Trophoblast cell (in vitro differentiated cells and primary cell): ENCODE measurements at regions not wholly inside any gene's neighbourhood (a gene's known extent, or its start where the extent isn't known, plus 50 kb on each side); places are given as distances from the start of the nearest gene placed in this dataset.
A peak's percentile ranks its signal among the peaks of the same experiment; 100 is the strongest.

Experiments used
- DNase-seq, 2 donors: peaks; one replicate each; pipeline ENCODE4 v3.0.0-alpha.2; 2016
- H2AFZ ChIP-seq: 2 replicates; pipeline ENCODE4 v1.6.1; 2013; ENCODE audit warnings: low read length, moderate library complexity, mild to moderate bottlenecking; ENCODE audit not compliant: insufficient read depth, poor library complexity
- H2AK5ac ChIP-seq: 2 replicates; pipeline ENCODE4 v1.6.1; 2013; ENCODE audit warnings: mild to moderate bottlenecking, low read length
- H2BK120ac ChIP-seq: 2 replicates; pipeline ENCODE4 v1.6.1; 2013; ENCODE audit warnings: low read length, mild to moderate bottlenecking, moderate library complexity; ENCODE audit not compliant: insufficient read depth, poor library complexity
- H2BK12ac ChIP-seq: 2 replicates; pipeline ENCODE4 v1.6.1; 2013; ENCODE audit warnings: mild to moderate bottlenecking, low read length, moderate library complexity
- H2BK5ac ChIP-seq: 2 replicates; pipeline ENCODE4 v1.6.1; 2013; ENCODE audit warnings: low read length, low read depth, moderate library complexity, mild to moderate bottlenecking; ENCODE audit not compliant: poor library complexity
- H3K14ac ChIP-seq: 2 replicates; pipeline ENCODE4 v1.6.1; 2013; ENCODE audit warnings: mild to moderate bottlenecking, low read length
- H3K18ac ChIP-seq: 2 replicates; pipeline ENCODE4 v1.6.1; 2013; ENCODE audit warnings: mild to moderate bottlenecking, low read length
- H3K23ac ChIP-seq: 2 replicates; pipeline ENCODE4 v1.6.1; 2013; ENCODE audit warnings: low read length
- H3K27ac ChIP-seq: 2 replicates; pipeline ENCODE4 v1.5.1; 2013; ENCODE audit warnings: low read depth, mild to moderate bottlenecking, inconsistent platforms, low read length, moderate library complexity
- H3K27me3 ChIP-seq: 2 replicates; pipeline ENCODE4 v1.6.1; 2013; ENCODE audit warnings: inconsistent platforms, mild to moderate bottlenecking, low read length, moderate library complexity; ENCODE audit not compliant: insufficient read depth
- H3K36me3 ChIP-seq, 2 experiments: 1 replicate in 1 of 2; 2 replicates in 1 of 2; pipeline ENCODE4 v1.6.1; 2013; ENCODE audit warnings: low read length in 2 of 2, mild to moderate bottlenecking in 2 of 2, moderate library complexity in 1 of 2; ENCODE audit not compliant: insufficient read depth in 2 of 2, control insufficient read depth in 1 of 2
- H3K4ac ChIP-seq: 2 replicates; pipeline ENCODE4 v1.6.1; 2013; ENCODE audit warnings: low read depth, mild to moderate bottlenecking, low read length, moderate library complexity
- H3K4me1 ChIP-seq, 2 experiments: 1 replicate in 1 of 2; 2 replicates in 1 of 2; pipeline ENCODE4 v1.6.1; 2013; ENCODE audit warnings: low read length in 2 of 2, mild to moderate bottlenecking in 2 of 2, moderate library complexity in 1 of 2; ENCODE audit not compliant: insufficient read depth in 2 of 2, control insufficient read depth in 1 of 2
- H3K4me2 ChIP-seq: 2 replicates; pipeline ENCODE4 v1.6.1; 2013; ENCODE audit warnings: inconsistent platforms, mild to moderate bottlenecking, low read length, moderate library complexity
- H3K4me3 ChIP-seq: 2 replicates; pipeline ENCODE4 v1.5.1; 2013; ENCODE audit warnings: mild to moderate bottlenecking, low read depth, low read length, inconsistent platforms
- H3K79me1 ChIP-seq: one replicate; pipeline ENCODE4 v1.6.1; 2013; ENCODE audit warnings: low read length
- H3K79me2 ChIP-seq: 2 replicates; pipeline ENCODE4 v1.6.1; 2013; ENCODE audit warnings: low read length, mild to moderate bottlenecking; ENCODE audit not compliant: control insufficient read depth, insufficient read depth, poor library complexity
- H3K9ac ChIP-seq: 2 replicates; pipeline ENCODE4 v1.6.1; 2013; ENCODE audit warnings: mild to moderate bottlenecking, low read length
- H3K9me3 ChIP-seq: 2 replicates; pipeline ENCODE4 v1.6.1; 2013; ENCODE audit warnings: low read depth, mild to moderate bottlenecking, control low read depth, inconsistent platforms, low read length; ENCODE audit not compliant: insufficient read depth
- H4K12ac ChIP-seq: 2 replicates; pipeline ENCODE4 v1.6.1; 2013; ENCODE audit warnings: low read depth, mild to moderate bottlenecking, low read length, moderate library complexity
- H4K8ac ChIP-seq: 2 replicates; pipeline ENCODE4 v1.6.1; 2013; ENCODE audit warnings: low read depth, mild to moderate bottlenecking, low read length, moderate library complexity
- H4K91ac ChIP-seq: one replicate; pipeline ENCODE4 v1.6.1; 2013; ENCODE audit warnings: low read depth, mild to moderate bottlenecking, low read length, moderate library complexity
- WGBS: extraction: QIAGEN DNeasy Blood & Tissue Kit; methylation state at CpG from one replicate; pipeline ENCODE4 v1.1.7; 2013; ENCODE audit warnings: missing lambda C conversion rate; ENCODE audit not compliant: insufficient read length, insufficient coverage; ENCODE audit errors: extremely low coverage; 5-methylcytosine and 5-hydroxymethylcytosine counted together

DNA sequence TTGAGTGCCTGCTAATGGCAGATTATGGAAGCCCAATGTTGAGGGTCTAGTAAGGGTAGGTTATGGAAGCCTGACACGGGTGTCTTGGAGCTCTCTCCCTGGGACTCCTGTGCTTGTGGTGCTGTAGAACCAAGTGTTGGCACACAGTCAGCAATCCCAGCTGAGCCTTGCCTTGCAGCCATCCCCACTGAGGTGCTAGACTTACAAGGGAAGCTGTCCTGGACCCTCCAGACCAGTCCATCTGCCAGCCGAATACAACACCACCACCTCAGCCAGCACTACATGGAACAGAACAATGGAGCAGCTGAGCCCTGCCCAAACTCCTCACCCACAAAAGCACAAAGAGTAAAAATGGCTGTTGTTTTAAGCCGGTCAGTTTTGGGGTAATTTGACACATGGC lies 90.5 kb upstream of the DNAH5 start:
- Histone ChIP-seq H3K4me2 (no peak overlapping the region), H3K4me1 (peaks cover 24 to 38% of the 10 kb centered on the region in 2 experiments), H3K14ac (peak overlapping the region; percentile 97), H3K79me1 (peaks cover 36% of the 10 kb centered on the region), H2AK5ac (peak overlapping the region; percentile 49), H3K36me3 (no peaks in the 10 kb centered on the region), H4K8ac (peak overlapping the region; percentile 81), H4K12ac (peak overlapping the region; percentile 51), H4K91ac (peak overlapping the region; percentile 91), H3K9ac (no peak overlapping the region), H2BK12ac (peak overlapping the region; percentile 96), H3K4ac (peak overlapping the region; percentile 87), H2BK5ac (peak overlapping the region; percentile 94), H2BK120ac (peak overlapping the region; percentile 93), H3K23ac (no peak overlapping the region), H3K4me3 (no peak overlapping the region), H3K27me3 (no peaks in the 10 kb centered on the region), H2AFZ (peak overlapping the region; percentile 80), H3K18ac (peak overlapping the region; percentile 94), H3K27ac (peak overlapping the region; percentile 96), H3K9me3 (no peaks in the 10 kb centered on the region), H3K79me2 (peaks cover 4% of the 10 kb centered on the region)
- WGBS: no CpG with 5 or more reads among the region's 3 CpGs
- no peak for DNase-seq

GRCh38 chr5:14032918-14033317 lies 88.4 kb upstream of the DNAH5 start:
- H3K36me3 ChIP-seq: no peaks in the 10 kb centered on the region
- no peak overlapping the region for H2AFZ ChIP-seq
- no peak overlapping the region for H3K4me3 ChIP-seq
- no peak overlapping the region for H3K9ac ChIP-seq
- H3K79me2 ChIP-seq: peaks cover 4% of the 10 kb centered on the region
- no CpG with 5 or more reads among the region's 3 CpGs for WGBS
- H4K12ac ChIP-seq: no peak overlapping the region
- peaks cover 17 to 28% of the 10 kb centered on the region in 2 experiments for H3K4me1 ChIP-seq
- H3K27me3 ChIP-seq: no peaks in the 10 kb centered on the region
- no peak overlapping the region for H4K91ac ChIP-seq
- no peak overlapping the region for H3K4me2 ChIP-seq
- H2BK5ac ChIP-seq: no peak overlapping the region
- peaks cover 24% of the 10 kb centered on the region for H3K79me1 ChIP-seq
- no peak overlapping the region for H4K8ac ChIP-seq
- no peak overlapping the region for H3K27ac ChIP-seq
- no peak overlapping the region for H3K4ac ChIP-seq
- H3K23ac ChIP-seq: no peak overlapping the region
- no peaks in the 10 kb centered on the region for H3K9me3 ChIP-seq
- H2BK12ac ChIP-seq: peak overlapping the region; percentile 26
- no peak for DNase-seq
- peak overlapping the region; percentile 22 for H2AK5ac ChIP-seq
- no peak overlapping the region for H2BK120ac ChIP-seq
- no peak overlapping the region for H3K18ac ChIP-seq
- no peak overlapping the region for H3K14ac ChIP-seq

DNA sequence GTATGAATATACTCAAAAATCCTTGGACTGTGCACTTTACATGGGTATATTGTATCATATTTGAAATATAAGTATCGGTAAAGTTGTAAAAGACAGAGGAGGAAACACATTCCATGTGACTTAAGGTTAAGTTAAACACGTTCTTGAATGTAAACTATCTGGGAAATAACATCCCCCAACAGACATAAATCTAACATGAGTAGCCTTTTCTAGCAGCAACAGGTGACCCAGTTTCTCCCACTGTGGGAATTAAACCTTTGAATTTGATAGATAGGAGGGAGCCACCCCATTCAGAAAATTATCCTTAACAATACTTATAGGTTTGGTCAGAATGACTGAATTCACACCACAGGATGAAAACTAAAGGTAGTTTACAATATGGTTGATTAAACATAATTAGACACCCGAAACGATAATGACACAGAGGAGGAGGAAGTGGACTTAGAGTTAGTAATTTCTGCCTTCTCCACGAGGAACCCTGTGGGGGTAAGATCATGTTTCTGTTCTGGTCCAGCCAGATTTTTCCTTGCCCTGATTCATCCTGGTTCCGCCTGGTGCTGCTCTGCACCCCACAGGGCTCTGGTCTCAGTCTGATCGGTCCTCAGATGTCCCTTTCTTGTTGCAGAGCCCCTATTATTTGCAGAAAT lies 84.6 kb upstream of the DNAH5 start:
- H3K27ac ChIP-seq: no peak overlapping the region
- H4K91ac ChIP-seq: no peak overlapping the region
- no CpG with 5 or more reads among the region's 7 CpGs for WGBS
- H3K36me3 ChIP-seq: no peaks in the 10 kb centered on the region
- H3K9ac ChIP-seq: no peak overlapping the region
- no peak overlapping the region for H4K8ac ChIP-seq
- no peaks in the 10 kb centered on the region for H3K9me3 ChIP-seq
- no peak overlapping the region for H3K4me3 ChIP-seq
- no peak overlapping the region for H2AFZ ChIP-seq
- no peaks in the 10 kb centered on the region for H3K79me2 ChIP-seq
- H3K79me1 ChIP-seq: no peaks in the 10 kb centered on the region
- H2AK5ac ChIP-seq: no peak overlapping the region
- H3K27me3 ChIP-seq: no peaks in the 10 kb centered on the region
- H2BK120ac ChIP-seq: no peak overlapping the region
- no peak overlapping the region for H4K12ac ChIP-seq
- H3K4ac ChIP-seq: no peak overlapping the region
- no peak overlapping the region for H2BK5ac ChIP-seq
- DNase-seq: no peak
- H3K18ac ChIP-seq: no peak overlapping the region
- H3K23ac ChIP-seq: no peak overlapping the region
- no peak overlapping the region for H3K14ac ChIP-seq
- no peak overlapping the region for H3K4me2 ChIP-seq
- peaks cover 0 to 2% of the 10 kb centered on the region in 2 experiments for H3K4me1 ChIP-seq
- H2BK12ac ChIP-seq: no peak overlapping the region

DNA sequence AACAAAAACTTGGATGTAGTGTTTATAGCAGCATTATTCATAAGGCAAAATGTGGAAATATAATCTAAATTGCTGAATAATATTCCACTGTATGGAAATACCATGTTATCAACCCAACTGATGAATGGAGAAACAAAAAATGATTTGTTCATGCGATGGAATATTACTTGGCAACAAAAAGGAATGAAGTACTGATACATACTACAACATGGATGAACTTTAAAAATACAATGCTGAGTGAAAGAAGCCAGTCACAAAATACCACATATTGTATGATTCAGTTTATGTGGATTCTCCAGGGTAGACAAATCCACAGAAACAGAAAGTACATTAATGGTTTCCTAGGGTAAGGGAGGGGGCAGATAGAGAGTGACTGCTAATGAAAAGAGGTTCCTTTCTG lies 83.7 kb upstream of the DNAH5 start:
- Histone ChIP-seq H3K27me3 (no peaks in the 10 kb centered on the region), H2AK5ac (no peak overlapping the region), H3K36me3 (no peaks in the 10 kb centered on the region), H3K79me1 (no peaks in the 10 kb centered on the region), H3K9me3 (no peaks in the 10 kb centered on the region), H3K4me1 (peaks cover 0 to 2% of the 10 kb centered on the region in 2 experiments), H4K8ac (no peak overlapping the region), H4K91ac (no peak overlapping the region), H2AFZ (no peak overlapping the region), H3K27ac (no peak overlapping the region), H3K9ac (no peak overlapping the region), H2BK12ac (no peak overlapping the region), H3K79me2 (no peaks in the 10 kb centered on the region), H2BK5ac (no peak overlapping the region), H3K4ac (no peak overlapping the region), H3K4me3 (no peak overlapping the region), H2BK120ac (no peak overlapping the region), H3K23ac (no peak overlapping the region), H3K4me2 (no peak overlapping the region), H3K18ac (no peak overlapping the region), H3K14ac (no peak overlapping the region), H4K12ac (no peak overlapping the region)
- no CpG with 5 or more reads among the region's 1 CpG for WGBS
- DNase-seq: no peak
